ENCODE measurements at regions not wholly inside any gene's neighbourhood (a gene's known extent, or its start where the extent isn't known, plus 50 kb on each side); places are given as distances from the start of the nearest gene placed in this dataset.

GRCh38 chr18:56127322-56128099, 510.9 kb downstream of the TXNL1 start:
- Histone ChIP-seq H3K4me2 (replicated peaks; ENCODE audit: extremely low read depth, low read length, poor library complexity, severe bottlenecking) (no peak overlapping the region), H3K4me3 (replicated peaks in 1 of 3; ENCODE audit: low read depth in 2 of 3, low read length in 3 of 3) (no peak overlapping the region), H3K27ac (ENCODE audit: low read depth in 1 of 2, low read length in 2 of 2) (no peak overlapping the region), H4K20me1 (ENCODE audit: insufficient read depth, low read length) (no peaks in the 10 kb centered on the region), H3K9ac (ENCODE audit: insufficient read depth, low read length, poor library complexity, severe bottlenecking) (no peak overlapping the region), H3K4me1 (ENCODE audit: control insufficient read depth in 1 of 2, insufficient read depth in 2 of 2, low read length in 2 of 2) (no peaks in the 10 kb centered on the region), H2AFZ (ENCODE audit: insufficient read depth, low read depth, low read length, poor library complexity, severe bottlenecking) (no peak overlapping the region), H3K79me2 (ENCODE audit: insufficient read depth, low read length) (no peaks in the 10 kb centered on the region), H3K27me3 (ENCODE audit: control insufficient read depth in 2 of 2, insufficient read depth in 2 of 2, low read length in 2 of 2) (no peaks in the 10 kb centered on the region), H3K9me3 (replicated peaks in 1 of 2; ENCODE audit: control insufficient read depth in 1 of 2, insufficient read depth in 1 of 2, low read length in 2 of 2) (no peaks in the 10 kb centered on the region), H3K36me3 (replicated peaks in 1 of 2; ENCODE audit: control insufficient read depth in 1 of 2, insufficient read depth in 2 of 2, low read length in 2 of 2) (no peaks in the 10 kb centered on the region)
- no CpG with 5 or more reads among the region's 5 CpGs for WGBS (ENCODE audit: insufficient coverage)
- Mint-ChIP-seq H3K4me3 (no peak overlapping the region), H3K9me3 (peaks cover 0 to 5% (median 2%) of the 10 kb centered on the region in 7 donors), H3K36me3 (no peaks in the 10 kb centered on the region), H3K27ac (no peak overlapping the region), H3K4me1 (peaks cover 4% of the 10 kb centered on the region), H3K27me3 (ENCODE audit: low read depth in 3 of 3) (peaks cover 1 to 2% (median 2%) of the 10 kb centered on the region in 3 donors)
- DNase-seq: no peak
- TF ChIP-seq CTCF (IDR thresholded peaks at IDR 0.05): no peak
- intact Hi-C loops (cut with micrococcal nuclease): no loop called here

GRCh38 chr18:56124186-56124585, 514.2 kb downstream of the TXNL1 start:
- H3K9me3 Mint-ChIP-seq: peaks cover 0 to 2% (median 0%) of the 10 kb centered on the region in 7 donors
- no peak for DNase-seq
- no peak overlapping the region for H3K4me3 Mint-ChIP-seq
- H3K27me3 ChIP-seq (ENCODE audit: control insufficient read depth in 2 of 2, insufficient read depth in 2 of 2, low read length in 2 of 2): no peaks in the 10 kb centered on the region
- no peaks in the 10 kb centered on the region for H3K4me1 ChIP-seq (ENCODE audit: control insufficient read depth in 1 of 2, insufficient read depth in 2 of 2, low read length in 2 of 2)
- H4K20me1 ChIP-seq (ENCODE audit: insufficient read depth, low read length): no peaks in the 10 kb centered on the region
- peaks cover 4% of the 10 kb centered on the region for H3K4me1 Mint-ChIP-seq
- no peak overlapping the region for H3K27ac Mint-ChIP-seq
- TF ChIP-seq CTCF (IDR thresholded peaks at IDR 0.05): no peak
- intact Hi-C loops (cut with micrococcal nuclease): no loop called here
- H3K9me3 ChIP-seq (replicated peaks in 1 of 2; ENCODE audit: control insufficient read depth in 1 of 2, insufficient read depth in 1 of 2, low read length in 2 of 2): no peaks in the 10 kb centered on the region
- no peaks in the 10 kb centered on the region for H3K79me2 ChIP-seq (ENCODE audit: insufficient read depth, low read length)
- no peak overlapping the region for H3K4me3 ChIP-seq (replicated peaks in 1 of 3; ENCODE audit: low read depth in 2 of 3, low read length in 3 of 3)
- H3K36me3 ChIP-seq (replicated peaks in 1 of 2; ENCODE audit: control insufficient read depth in 1 of 2, insufficient read depth in 2 of 2, low read length in 2 of 2): no peaks in the 10 kb centered on the region
- H2AFZ ChIP-seq (ENCODE audit: insufficient read depth, low read depth, low read length, poor library complexity, severe bottlenecking): no peak overlapping the region
- WGBS (ENCODE audit: insufficient coverage): 100% methylated on average over 2 of the region's 2 CpGs
- H3K9ac ChIP-seq (ENCODE audit: insufficient read depth, low read length, poor library complexity, severe bottlenecking): no peak overlapping the region
- peaks cover 0 to 2% (median 1%) of the 10 kb centered on the region in 3 donors for H3K27me3 Mint-ChIP-seq (ENCODE audit: low read depth in 3 of 3)
- no peak overlapping the region for H3K4me2 ChIP-seq (replicated peaks; ENCODE audit: extremely low read depth, low read length, poor library complexity, severe bottlenecking)
- H3K36me3 Mint-ChIP-seq: no peaks in the 10 kb centered on the region
- H3K27ac ChIP-seq (ENCODE audit: low read depth in 1 of 2, low read length in 2 of 2): no peak overlapping the region
